Mucosa of descending colon (tissue), 3 donors: ENCODE measurements at regions not wholly inside any gene's neighbourhood (a gene's known extent, or its start where the extent isn't known, plus 50 kb on each side); places are given as distances from the start of the nearest gene placed in this dataset.

Source experiments
- ATAC-seq: fragments of 200-7000 bp; cut with Tn5 transposase; one replicate; pipeline ENCODE4 v1.9.1; 2020; ENCODE audit warnings: mild to moderate bottlenecking, moderate library complexity
- DNase-seq, 3 donors: peaks; one replicate each; pipeline ENCODE4 v3.0.0-alpha.2; 2020
- H3K36me3 ChIP-seq: fragments of 200-600 bp; one replicate; pipeline ENCODE4 v1.8.0; 2021; ENCODE audit warnings: low read depth, mild to moderate bottlenecking
- H3K4me1 ChIP-seq: fragments of 200-600 bp; one replicate; pipeline ENCODE4 v1.8.0; 2021; ENCODE audit warnings: low read depth, mild to moderate bottlenecking
- H3K4me3 ChIP-seq: fragments of 200-600 bp; one replicate; pipeline ENCODE4 v1.8.0; 2021; ENCODE audit warnings: mild to moderate bottlenecking
- H3K9me3 ChIP-seq: fragments of 200-600 bp; one replicate; pipeline ENCODE4 v1.8.0; 2021; ENCODE audit warnings: mild to moderate bottlenecking
- CTCF ChIP-seq: fragments of 200-600 bp; IDR thresholded peaks from one replicate; pipeline ENCODE4 v1.8.0; 2022; ENCODE audit warnings: antibody characterized with exemption, mild to moderate bottlenecking
- intact Hi-C, 2 donors: fragments of 100-400 bp; cut with DNase I in 1 of 2; cut with micrococcal nuclease in 1 of 2; formaldehyde crosslinking; loops; one replicate each; pipeline versions ENCODE4 v1.11.0 to v1.11.1; 2022; cut with DNase I, micrococcal nuclease
- donor health status: DM: no; HTN: no; CAD: no; lungs with moderate emphysema.
- donor health status: DM: no; HTN: no; CAD: no.
- donor health status: DM: no; HTN: yes; CAD: no.

GRCh38 chr11:134866215-134866614, 454.2 kb upstream of the B3GAT1 start:
- intact Hi-C loops = no loop called here
- Histone ChIP-seq H3K36me3 (no peaks in the 10 kb centered on the region), H3K4me1 (no peaks in the 10 kb centered on the region), H3K4me3 (no peak overlapping the region), H3K9me3 (no peaks in the 10 kb centered on the region)
- DNase-seq = no peak
- no peak for TF ChIP-seq CTCF
- ATAC-seq = no peak

- no peak for TF ChIP-seq CTCF
- Histone ChIP-seq H3K4me1 (no peaks in the 10 kb centered on the region), H3K4me3 (no peak overlapping the region), H3K36me3 (no peaks in the 10 kb centered on the region), H3K9me3 (no peaks in the 10 kb centered on the region)
- no peak for ATAC-seq
- DNase-seq = no peak
- intact Hi-C loops = no loop called here
Observed at GRCh38 chr11:134864968-134865305, 452.9 kb upstream of the B3GAT1 start.

GRCh38 chr11:134864233-134864967, 452.4 kb upstream of the B3GAT1 start:
- ATAC-seq = no peak
- Histone ChIP-seq H3K36me3 (no peaks in the 10 kb centered on the region), H3K9me3 (no peaks in the 10 kb centered on the region), H3K4me1 (no peaks in the 10 kb centered on the region), H3K4me3 (no peak overlapping the region)
- no peak for DNase-seq
- TF ChIP-seq CTCF = no peak
- intact Hi-C loops = no loop called here

GRCh38 chr11:134863294-134863693, 451.3 kb upstream of the B3GAT1 start:
- no peak overlapping the region for H3K4me3 ChIP-seq
- no peaks in the 10 kb centered on the region for H3K9me3 ChIP-seq
- no peak for ATAC-seq
- H3K4me1 ChIP-seq = no peaks in the 10 kb centered on the region
- intact Hi-C loops = no loop called here
- no peaks in the 10 kb centered on the region for H3K36me3 ChIP-seq
- TF ChIP-seq CTCF = no peak
- DNase-seq = no peak

- DNase-seq (no peak), ATAC-seq (no peak)
- Histone ChIP-seq H3K9me3 (no peaks in the 10 kb centered on the region), H3K36me3 (no peaks in the 10 kb centered on the region), H3K4me3 (no peak overlapping the region), H3K4me1 (no peaks in the 10 kb centered on the region)
- intact Hi-C loops = no loop called here
- no peak for TF ChIP-seq CTCF
Observed at GRCh38 chr11:134862587-134863195, 450.6 kb upstream of the B3GAT1 start.
